ENCODE measurements at regions not wholly inside any gene's neighbourhood (a gene's known extent, or its start where the extent isn't known, plus 50 kb on each side); places are given as distances from the start of the nearest gene placed in this dataset.

DNA sequence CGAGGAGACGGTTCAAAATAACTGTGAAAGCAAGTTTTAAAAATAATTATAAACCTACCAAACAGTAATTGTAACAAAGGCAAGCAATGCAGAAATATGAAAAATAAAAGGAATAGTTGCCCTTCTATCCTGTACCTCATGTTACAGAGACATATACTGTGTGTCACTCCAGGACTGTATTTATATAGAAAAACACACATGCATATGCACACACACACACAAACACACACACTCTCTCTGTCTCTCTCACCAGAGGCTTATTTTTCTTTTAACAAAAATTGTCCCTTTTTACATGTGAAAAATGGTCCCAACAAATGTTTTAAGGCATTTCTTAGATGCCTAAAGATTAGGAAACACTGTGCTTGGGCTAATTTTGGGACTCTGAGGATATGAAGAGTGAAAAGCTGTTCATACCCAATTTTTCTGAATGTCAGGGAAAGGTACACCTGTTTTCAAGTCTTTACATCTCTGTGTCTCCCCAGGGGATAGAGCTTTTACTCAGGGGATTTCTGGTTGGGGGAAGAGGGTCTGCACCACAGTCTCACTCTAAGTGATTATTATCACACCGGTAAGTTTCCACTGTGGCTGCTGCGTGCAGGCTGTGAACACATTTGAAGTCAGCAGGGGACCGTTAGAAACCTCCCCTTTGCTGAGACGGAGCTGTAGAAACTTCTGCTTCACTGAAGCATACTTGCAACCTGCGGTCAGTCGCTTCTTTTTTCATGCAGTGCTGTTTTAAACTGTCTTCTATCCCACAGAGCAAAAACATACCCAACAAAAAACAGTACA lies 51.4 kb upstream of the SPAG16 start:
- Mint-ChIP-seq H3K9me3 (no peaks in the 10 kb centered on the region), H3K4me1 (ENCODE audit: low read depth) (peaks cover 23% of the 10 kb centered on the region), H3K4me3 (peak overlapping the region; percentile 63), H3K36me3 (ENCODE audit: low read depth) (no peaks in the 10 kb centered on the region), H3K27ac (peak overlapping the region; percentile 78), H3K27me3 (ENCODE audit: low read depth) (peaks cover 24% of the 10 kb centered on the region)
- DNase-seq (ENCODE audit: low spot score), result peak; percentile 39

DNA sequence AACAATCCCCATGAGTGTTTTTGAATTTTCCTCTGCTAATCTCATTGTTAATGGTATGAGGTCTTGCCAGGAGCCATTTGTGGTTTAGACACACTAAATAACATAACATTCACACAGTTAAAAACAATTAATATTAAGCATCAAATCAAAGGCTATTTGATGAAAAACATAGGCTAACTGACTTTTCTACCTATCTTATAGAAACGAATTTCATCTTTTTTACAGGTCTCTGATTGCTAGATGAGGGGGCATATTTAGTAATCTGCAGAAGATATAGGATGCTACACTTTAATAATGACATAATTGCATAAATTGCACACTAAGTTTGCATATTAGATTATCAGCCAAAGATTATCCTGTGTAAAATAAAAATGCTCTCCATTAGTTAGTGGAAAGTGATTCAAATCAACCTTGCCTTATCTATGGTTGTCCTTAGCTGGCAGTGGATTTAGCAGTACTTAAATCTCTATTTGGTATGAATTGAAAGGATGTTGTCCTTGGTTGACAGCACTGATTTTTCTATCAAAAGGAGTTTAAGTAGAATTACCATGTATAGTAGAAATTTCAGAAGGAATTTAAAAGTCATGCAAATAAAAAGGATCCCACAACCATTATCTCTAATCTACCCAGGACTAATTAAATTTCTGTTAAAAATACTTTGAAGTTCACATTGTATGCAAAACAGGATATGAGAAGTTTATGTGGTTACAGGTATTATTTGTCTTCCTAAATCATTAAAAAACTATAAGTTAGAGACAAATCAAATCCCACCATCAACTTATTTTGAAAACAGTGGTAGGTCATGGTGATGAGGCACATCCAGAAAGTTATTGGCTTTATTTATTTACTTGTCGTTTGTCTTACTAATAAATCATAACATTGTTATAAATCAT lies 50.6 kb upstream of the SPAG16 start:
- peak overlapping the region; percentile 78 for H3K27ac Mint-ChIP-seq
- H3K27me3 Mint-ChIP-seq (ENCODE audit: low read depth), result peaks cover 29% of the 10 kb centered on the region
- peaks cover 2% of the 10 kb centered on the region for H3K36me3 Mint-ChIP-seq (ENCODE audit: low read depth)
- peak overlapping the region; percentile 63 for H3K4me3 Mint-ChIP-seq
- H3K9me3 Mint-ChIP-seq, result no peaks in the 10 kb centered on the region
- H3K4me1 Mint-ChIP-seq (ENCODE audit: low read depth), result peaks cover 26% of the 10 kb centered on the region
- no peak for DNase-seq (ENCODE audit: low spot score)

Measured in T-helper 2 cell treated with Interferon-gamma antibody and Interleukin-4, amounts not matched to agents 5 μg/mL and 100 μg/mL, for 36 hours (primary cell).